CD4-positive, alpha-beta T cell (primary cell): ENCODE measurements at regions not wholly inside any gene's neighbourhood (a gene's known extent, or its start where the extent isn't known, plus 50 kb on each side); places are given as distances from the start of the nearest gene placed in this dataset.

ENCODE experiments used
- ATAC-seq: fragments of 200-7000 bp; cut with Tn5 transposase; one replicate; pipeline ENCODE4 v1.10.0; 2022; ENCODE audit warnings: mild to moderate bottlenecking; ENCODE audit not compliant: poor library complexity
- CTCF ChIA-PET: fragments of 350-600 bp; sonication (Branson Sonifier 250); formaldehyde crosslinking; loops from one replicate; lab custom pipeline; 2021; ENCODE audit warnings: antibody characterized with exemption, inconsistent platforms; lab: Charles Lee
- POLR2A ChIA-PET: fragments of 350-600 bp; sonication (Branson Sonifier 250); formaldehyde crosslinking; loops from one replicate; lab custom pipeline; 2021; ENCODE audit warnings: antibody characterized with exemption, inconsistent platforms; lab: Charles Lee
- DNase-seq, 14 experiments: peaks; one replicate each; pipeline ENCODE4 v3.0.0-alpha.2; 2013 to 2020; ENCODE audit warnings: mixed read lengths in 2 of 14
- H3K27ac ChIP-seq, 2 donors: one replicate each; pipeline versions ENCODE4 v1.5.1 to v1.7.0; 2013; ENCODE audit warnings: low read length in 2 of 2, low read depth in 1 of 2, mild to moderate bottlenecking in 1 of 2
- H3K27me3 ChIP-seq, 2 experiments: 1 replicate in 1 of 2; 2 replicates in 1 of 2; pipeline versions ENCODE4 v1.6.1 to v1.7.0; 2013; ENCODE audit warnings: low read length in 2 of 2, control low read depth in 1 of 2, mild to moderate bottlenecking in 1 of 2, moderate library complexity in 1 of 2; ENCODE audit not compliant: insufficient read depth in 2 of 2, control insufficient read depth in 1 of 2
- H3K36me3 ChIP-seq: one replicate; pipeline ENCODE4 v1.6.1; 2013; ENCODE audit warnings: low read length, control low read depth; ENCODE audit not compliant: insufficient read depth
- H3K4me1 ChIP-seq: one replicate; pipeline ENCODE4 v1.6.1; 2013; ENCODE audit warnings: low read length, control low read depth; ENCODE audit not compliant: insufficient read depth
- H3K4me3 ChIP-seq: one replicate; pipeline ENCODE4 v1.5.1; 2013; ENCODE audit warnings: mild to moderate bottlenecking, low read length, moderate library complexity
- H3K9me3 ChIP-seq, 2 experiments: 1 replicate in 1 of 2; 2 replicates in 1 of 2; pipeline versions ENCODE4 v1.6.1 to v1.7.0; 2013; ENCODE audit warnings: low read length in 2 of 2, mild to moderate bottlenecking in 2 of 2, control low read depth in 1 of 2, moderate library complexity in 1 of 2; ENCODE audit not compliant: control insufficient read depth in 1 of 2, insufficient read depth in 1 of 2
- H3K27ac Mint-ChIP-seq: one replicate; pipeline ENCODE4 v1.8.0; 2020; ENCODE audit warnings: mixed read lengths
- H3K27me3 Mint-ChIP-seq: one replicate; pipeline ENCODE4 v1.8.0; 2021; ENCODE audit warnings: mixed read lengths
- H3K36me3 Mint-ChIP-seq: one replicate; pipeline ENCODE4 v1.8.0; 2021; ENCODE audit warnings: low read depth, mixed read lengths
- H3K4me1 Mint-ChIP-seq: one replicate; pipeline ENCODE4 v1.8.0; 2021; ENCODE audit warnings: low read depth, mixed read lengths
- H3K4me3 Mint-ChIP-seq: one replicate; pipeline ENCODE4 v1.8.0; 2020; ENCODE audit warnings: mild to moderate bottlenecking, mixed read lengths
- H3K9me3 Mint-ChIP-seq: one replicate; pipeline ENCODE4 v1.8.0; 2020; ENCODE audit warnings: mixed read lengths
- CTCF ChIP-seq: fragments of 200-600 bp; IDR thresholded peaks from one replicate; pipeline ENCODE4 v1.8.0; 2022; ENCODE audit warnings: antibody characterized with exemption, mild to moderate bottlenecking
- intact Hi-C, 2 experiments: fragments of 100-400 bp; cut with DNase I in 1 of 2; cut with micrococcal nuclease in 1 of 2; formaldehyde crosslinking; loops; one replicate each; pipeline versions ENCODE4 v1.15.1 to v1.9.0; 2023 to 2025; cut with DNase I, micrococcal nuclease

- Mint-ChIP-seq H3K36me3 (no peaks in the 10 kb centered on the region), H3K4me1 (no peaks in the 10 kb centered on the region), H3K27me3 (peaks cover 18% of the 10 kb centered on the region), H3K9me3 (no peaks in the 10 kb centered on the region), H3K27ac (no peak overlapping the region), H3K4me3 (no peak overlapping the region)
- intact Hi-C loops = no loop called here
- peaks cover 0 to 3% of the 10 kb centered on the region in 2 experiments for H3K9me3 ChIP-seq
- DNase-seq = no peak
- no peaks in the 10 kb centered on the region for H3K4me1 ChIP-seq
- CTCF ChIA-PET = no interaction called here
- POLR2A ChIA-PET = no interaction called here
- no peak overlapping the region for H3K4me3 ChIP-seq
- H3K27ac ChIP-seq = no peak overlapping the region
- no peak for TF ChIP-seq CTCF
- peaks cover 3 to 4% of the 10 kb centered on the region in 2 experiments for H3K27me3 ChIP-seq
- no peak for ATAC-seq
- no peaks in the 10 kb centered on the region for H3K36me3 ChIP-seq
Measured at GRCh38 chr11:130806746-130807145, 109.5 kb downstream of the SNX19 start.

GRCh38 chr11:130808541-130808940, 107.7 kb downstream of the SNX19 start:
- DNase-seq = no peak
- Histone ChIP-seq H3K9me3 (peaks cover 0 to 3% of the 10 kb centered on the region in 2 experiments), H3K4me1 (no peaks in the 10 kb centered on the region), H3K27ac (no peak overlapping the region), H3K4me3 (no peak overlapping the region), H3K36me3 (no peaks in the 10 kb centered on the region), H3K27me3 (peaks cover 3 to 5% of the 10 kb centered on the region in 2 experiments)
- Mint-ChIP-seq H3K27me3 (peaks cover 33% of the 10 kb centered on the region), H3K36me3 (no peaks in the 10 kb centered on the region), H3K27ac (no peak overlapping the region), H3K9me3 (no peaks in the 10 kb centered on the region), H3K4me3 (no peak overlapping the region), H3K4me1 (no peaks in the 10 kb centered on the region)
- POLR2A ChIA-PET = no interaction called here
- no peak for ATAC-seq
- CTCF ChIA-PET = no interaction called here
- intact Hi-C loops = no loop called here
- TF ChIP-seq CTCF = no peak

GRCh38 chr11:130813196-130813595, 103.1 kb downstream of the SNX19 start:
- Histone ChIP-seq H3K9me3 (peaks cover 0 to 2% of the 10 kb centered on the region in 2 experiments), H3K4me1 (no peaks in the 10 kb centered on the region), H3K36me3 (no peaks in the 10 kb centered on the region), H3K4me3 (no peak overlapping the region), H3K27ac (no peak overlapping the region), H3K27me3 (peaks cover 0 to 5% of the 10 kb centered on the region in 2 experiments)
- Mint-ChIP-seq H3K4me1 (no peaks in the 10 kb centered on the region), H3K27me3 (peaks cover 53% of the 10 kb centered on the region), H3K9me3 (no peaks in the 10 kb centered on the region), H3K36me3 (no peaks in the 10 kb centered on the region), H3K4me3 (no peak overlapping the region), H3K27ac (no peak overlapping the region)
- ChIA-PET CTCF (no interaction called here), POLR2A (no interaction called here)
- ATAC-seq (no peak), DNase-seq (no peak)
- no peak for TF ChIP-seq CTCF
- intact Hi-C loops = no loop called here
